NCI-H524 (cell line): ENCODE measurements at regions not wholly inside any gene's neighbourhood (a gene's known extent, or its start where the extent isn't known, plus 50 kb on each side); places are given as distances from the start of the nearest gene placed in this dataset.

Experiments used
- DNase-seq, 2 experiments: peaks; one replicate each; lab custom pipeline; 2025; lab: John Stamatoyannopoulos, UW

DNA sequence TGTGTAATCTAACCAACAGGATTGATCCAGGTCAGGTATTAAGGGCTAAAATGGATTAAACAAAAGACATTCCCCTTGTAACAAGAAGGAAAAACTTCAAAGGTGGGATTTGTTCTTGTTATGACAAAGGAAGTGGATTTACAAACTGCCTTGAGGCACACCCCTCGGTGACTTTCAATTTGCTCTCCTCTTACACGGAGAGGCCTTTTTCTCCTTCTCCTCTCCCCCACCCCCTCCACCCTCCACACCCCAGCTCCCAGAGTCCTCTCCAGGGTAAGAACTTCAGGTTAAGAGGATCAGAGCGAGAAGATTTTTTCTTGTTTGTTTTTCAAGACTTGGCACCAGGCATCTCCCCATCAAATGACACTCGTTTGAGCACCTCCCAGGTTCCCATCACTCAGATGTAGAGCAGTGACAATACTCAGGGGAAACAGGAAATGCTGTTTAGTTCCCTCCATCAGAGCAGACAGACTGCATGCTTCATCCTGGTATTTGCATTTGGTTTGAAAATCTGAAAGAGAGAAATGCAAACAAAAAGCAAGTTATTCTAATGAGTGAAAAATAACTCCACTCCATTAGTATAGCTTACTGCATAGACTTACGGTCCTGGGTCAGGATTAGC is 77.6 kb upstream of the TMEM260 start:
- no peak for DNase-seq

DNA sequence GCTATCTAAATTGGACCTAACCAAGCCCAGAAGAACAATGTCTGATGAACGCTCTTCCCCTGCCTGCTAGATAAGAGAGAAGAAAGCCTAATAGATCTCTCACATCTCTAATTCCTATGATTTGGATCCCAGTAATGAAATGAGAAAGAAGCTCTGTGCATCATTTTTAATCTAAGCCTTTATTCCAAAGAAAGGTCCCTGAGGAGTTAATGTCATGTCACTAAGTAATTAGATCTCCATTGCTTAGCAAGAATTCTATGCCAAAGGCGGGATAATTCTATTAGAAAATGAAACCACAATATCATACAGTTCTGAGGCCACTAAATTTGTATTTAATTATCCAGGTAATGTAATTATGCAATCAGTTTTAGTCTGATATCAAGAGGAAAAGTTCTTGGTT is 74.2 kb upstream of the TMEM260 start:
- DNase-seq = no peak

DNA sequence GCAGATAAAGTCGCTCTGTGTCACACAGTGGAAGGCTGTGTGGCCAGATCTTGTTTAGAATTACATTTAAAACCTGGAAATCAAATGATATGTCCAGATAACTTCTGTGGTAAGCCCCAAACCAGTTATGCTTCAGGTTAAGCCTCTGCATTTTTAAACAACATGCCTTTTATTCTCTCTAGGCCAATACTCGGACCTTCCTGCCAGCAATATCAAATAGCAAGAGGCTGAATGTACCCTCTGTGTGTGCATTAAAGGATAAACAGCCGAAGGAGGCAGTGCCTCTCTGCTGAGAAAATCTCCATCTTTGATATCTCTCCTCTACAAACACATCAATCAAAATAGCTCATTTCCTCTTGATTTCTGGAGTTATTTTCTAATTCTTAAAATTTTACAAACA is 67.1 kb upstream of the TMEM260 start:
- DNase-seq = no peak

DNA sequence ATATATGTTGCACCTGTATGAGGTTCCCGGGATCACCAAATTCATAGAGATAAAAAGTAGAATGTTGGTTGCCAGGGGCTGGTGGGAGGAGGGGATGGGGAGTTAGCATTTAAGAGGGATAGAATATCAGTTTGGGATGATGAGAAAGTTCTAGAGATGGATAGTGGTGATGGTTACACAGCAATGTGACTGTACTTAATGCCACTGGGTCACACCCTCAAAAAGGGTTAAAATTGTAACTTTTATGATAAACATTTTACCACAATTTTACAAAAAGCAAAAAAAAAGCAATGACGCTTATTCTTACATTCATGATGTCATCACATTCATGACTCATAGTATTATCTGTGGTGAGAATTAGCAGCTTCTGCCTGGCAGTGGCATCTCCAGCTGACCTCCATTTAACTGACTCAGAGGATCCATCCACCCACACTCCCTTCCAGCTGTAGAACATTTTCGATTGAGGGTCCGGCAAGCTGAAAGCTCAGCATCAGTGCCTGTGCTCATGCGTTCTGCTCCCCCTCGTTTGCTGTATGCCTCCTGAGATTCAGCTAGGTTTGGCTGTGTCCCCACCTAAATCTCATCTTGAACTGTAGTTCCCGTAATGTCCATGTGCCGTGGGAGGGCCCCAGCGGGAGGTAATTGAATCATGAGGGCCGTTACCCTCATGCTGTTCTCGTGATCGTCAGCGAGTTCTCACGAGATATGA is 64.8 kb upstream of the TMEM260 start:
- no peak for DNase-seq

DNA sequence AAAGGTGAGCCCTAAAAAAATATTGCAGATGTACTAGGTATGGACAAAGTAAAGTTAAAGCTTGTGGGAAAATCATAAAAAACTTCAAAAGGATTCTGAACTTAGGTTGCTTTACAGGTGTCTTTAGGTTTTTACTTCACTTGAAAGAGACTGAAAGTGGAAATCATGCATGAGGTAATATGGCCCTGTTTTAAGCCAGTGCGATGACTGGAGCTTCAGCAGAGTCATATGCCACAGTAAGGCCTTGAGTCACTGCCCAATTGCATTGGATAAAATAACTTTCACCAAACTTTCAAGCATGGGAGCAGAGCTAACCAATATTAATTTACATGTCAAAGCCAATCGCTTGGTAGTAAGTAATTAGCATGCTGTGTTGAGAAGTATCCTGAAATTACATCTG is 63.9 kb upstream of the TMEM260 start:
- DNase-seq = no peak

DNA sequence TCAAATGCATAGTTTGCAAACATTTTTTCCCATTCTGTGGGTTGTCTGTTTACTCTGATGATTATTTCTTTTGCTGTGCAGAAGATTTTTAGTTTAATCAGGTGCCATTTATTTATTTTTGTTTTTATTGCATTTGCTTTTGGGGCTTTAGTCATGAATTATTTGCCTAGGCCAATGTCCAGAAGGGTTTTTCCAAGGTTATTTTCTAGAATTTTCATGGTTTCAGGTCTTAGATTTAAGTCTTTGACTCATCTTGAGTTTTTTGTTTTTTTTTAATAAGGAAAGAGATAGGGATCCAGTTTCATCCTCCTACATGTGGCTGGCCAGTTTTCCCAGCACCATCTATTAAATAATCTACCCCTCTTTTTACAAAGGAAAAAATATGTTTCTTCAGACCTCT is 57.2 kb upstream of the TMEM260 start:
- no peak for DNase-seq

DNA sequence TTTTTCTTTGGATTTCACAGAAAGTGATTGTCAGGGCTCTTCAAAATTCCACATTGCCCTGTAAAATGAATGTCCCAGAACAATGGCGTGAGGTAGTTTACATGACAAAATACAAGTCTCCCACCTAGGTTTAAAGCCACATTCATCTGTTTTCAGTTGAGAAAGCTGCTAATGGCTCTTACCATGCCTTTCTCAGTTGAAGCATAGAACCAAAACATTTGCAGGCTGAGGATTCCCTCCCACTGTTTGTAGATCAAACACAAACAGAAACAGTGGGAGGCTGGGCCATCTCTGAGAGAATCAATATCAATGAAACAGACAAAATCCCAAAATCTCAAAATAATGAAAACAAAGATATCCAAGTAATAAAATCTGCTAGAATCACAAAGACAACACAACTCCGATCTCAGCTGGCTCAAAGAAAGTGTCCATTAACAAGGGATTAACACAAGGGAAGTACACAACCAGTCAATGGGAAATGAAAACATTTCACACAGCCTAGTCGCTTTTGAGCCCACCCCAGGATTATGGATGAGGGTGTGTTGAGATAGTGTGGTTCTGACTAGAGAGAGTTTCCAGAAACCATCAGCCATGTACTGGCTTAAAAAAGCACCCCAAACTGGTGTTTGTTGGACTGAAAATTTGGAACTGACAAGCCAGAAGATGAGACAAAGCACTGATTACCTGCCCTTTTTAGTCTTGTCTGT is 54.5 kb upstream of the TMEM260 start:
- no peak for DNase-seq

DNA sequence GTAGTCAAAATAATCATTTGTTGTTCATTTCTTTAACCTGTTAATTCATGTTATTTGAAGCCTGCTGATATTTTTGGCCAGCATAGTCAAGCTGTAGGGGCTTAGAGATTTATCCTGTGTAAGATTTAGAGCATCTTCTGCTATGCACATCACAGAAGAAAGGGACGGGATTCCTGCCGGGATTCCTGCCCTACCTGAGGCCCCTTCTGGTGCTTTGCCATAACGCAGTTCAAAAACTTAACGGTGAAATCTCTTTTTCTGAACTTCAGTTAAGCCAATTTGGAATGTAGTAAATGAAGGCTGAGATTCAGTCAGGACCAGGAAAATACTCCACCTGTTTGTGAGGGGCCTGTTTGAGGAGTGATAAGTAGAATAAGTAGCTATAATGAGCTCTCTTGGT is 50.7 kb upstream of the TMEM260 start:
- DNase-seq = peak in 1 of 2 experiments; percentile 25
